C1 segment of cervical spinal cord (tissue), 14 donors: ENCODE measurements at regions not wholly inside any gene's neighbourhood (a gene's known extent, or its start where the extent isn't known, plus 50 kb on each side); places are given as distances from the start of the nearest gene placed in this dataset.
A peak's percentile ranks its signal among the peaks of the same experiment; 100 is the strongest.
"Not testable (repeated sequence)": the region's sequence is repeated elsewhere in the genome, so short reads cannot be mapped to it uniquely, and the experiment has no call there.

Source experiments
- DNase-seq, 14 donors: peaks; one replicate each; lab custom pipeline; 2025; lab: John Stamatoyannopoulos, UW

DNA sequence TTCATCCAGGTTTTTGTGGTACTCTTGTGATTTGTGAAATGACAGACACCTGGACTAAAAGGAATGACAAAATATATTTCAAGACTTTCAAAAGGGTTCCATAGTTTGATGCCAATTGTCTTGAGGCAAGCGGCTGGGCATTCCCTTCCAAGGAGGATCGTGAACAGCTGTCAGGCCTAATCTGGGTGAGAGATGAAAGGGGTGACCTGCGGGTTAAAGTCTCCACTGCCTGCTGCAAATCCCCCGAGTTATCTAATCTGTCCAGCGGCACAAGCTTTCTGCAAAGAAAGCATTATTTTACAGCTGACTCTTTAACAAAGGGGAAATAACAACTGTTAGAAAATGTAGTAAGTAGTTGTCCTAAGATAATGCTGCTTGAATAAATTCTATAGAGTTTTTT, 128.7 kb upstream of the MB21D2 start:
- DNase-seq = no peak

DNA sequence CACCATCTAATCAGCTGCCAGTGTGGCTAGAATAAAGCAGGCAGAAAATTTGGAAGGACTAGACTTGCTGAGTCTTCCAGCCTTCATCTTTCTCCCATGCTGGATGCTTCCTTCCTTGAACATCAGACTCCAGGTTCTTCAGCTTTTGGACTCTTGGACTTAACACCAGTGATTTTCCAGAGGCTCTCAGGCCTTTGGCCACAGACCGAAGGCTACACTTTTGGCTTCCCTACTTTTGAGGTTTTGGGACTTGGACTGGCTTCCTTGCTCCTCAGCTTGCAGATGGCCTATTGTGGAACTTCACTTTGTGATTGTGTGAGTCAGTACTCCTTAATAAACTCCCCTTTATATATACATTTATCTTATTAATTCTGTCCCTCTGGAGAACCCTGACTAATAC, 129.8 kb upstream of the MB21D2 start:
- DNase-seq = not testable (repeated sequence)

DNA sequence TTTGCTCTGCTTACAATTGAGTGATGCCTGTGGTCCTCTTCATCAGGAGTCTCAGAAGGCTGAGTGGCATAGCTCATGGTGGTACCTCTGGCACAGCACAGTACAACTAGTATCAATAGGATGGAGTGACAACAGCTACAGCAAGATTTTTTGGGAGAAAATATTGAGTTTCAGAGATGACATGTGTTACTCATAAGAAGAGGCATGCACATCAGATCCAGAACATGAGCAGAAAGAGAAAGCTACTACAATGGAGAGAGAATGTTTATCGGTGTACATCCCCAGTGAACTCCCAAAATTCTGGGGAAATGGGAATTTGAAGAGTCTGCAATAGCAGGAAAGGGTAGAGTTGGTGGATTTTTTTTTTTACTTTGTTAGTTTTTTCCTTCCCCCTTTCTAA, 130.5 kb upstream of the MB21D2 start:
- no peak for DNase-seq

DNA sequence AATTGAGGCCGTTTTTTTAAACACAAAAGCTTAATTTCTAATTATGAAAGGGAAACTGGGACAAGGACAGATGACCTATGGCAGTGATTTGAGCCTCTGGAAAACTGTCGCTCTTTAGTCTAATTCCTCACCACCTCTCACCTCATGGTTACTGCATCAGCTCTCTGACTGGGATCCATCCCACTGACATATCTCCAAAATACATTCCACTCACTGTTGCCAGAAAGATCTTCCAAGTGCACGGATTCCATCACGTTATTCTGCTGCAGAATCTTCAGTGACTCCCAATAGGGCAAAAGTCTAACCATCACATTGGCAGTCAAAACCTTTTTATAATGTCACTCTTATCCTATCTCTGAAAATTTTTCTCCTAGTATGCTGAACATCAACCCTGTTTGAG, 132.3 kb upstream of the MB21D2 start:
- DNase-seq = no peak

DNA sequence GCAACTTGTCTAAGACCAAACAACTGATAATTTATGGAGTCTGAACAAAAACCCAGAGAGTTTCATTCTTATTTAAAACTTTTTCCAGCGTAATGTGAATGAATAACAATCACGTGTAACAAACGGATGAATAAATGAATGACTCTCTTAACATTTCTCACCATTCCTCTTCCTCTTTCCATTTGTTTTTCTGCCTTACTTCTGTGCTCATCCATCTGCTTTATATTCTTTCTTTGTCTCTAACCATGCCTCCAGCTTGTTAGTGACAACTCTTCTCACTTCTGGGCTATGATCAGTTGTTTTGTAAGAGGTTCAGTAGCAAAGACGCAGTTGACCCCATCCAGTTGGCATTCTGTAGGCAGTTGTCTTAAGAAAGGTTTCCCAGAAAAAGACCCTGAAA, 133.7 kb upstream of the MB21D2 start:
- DNase-seq = no peak

DNA sequence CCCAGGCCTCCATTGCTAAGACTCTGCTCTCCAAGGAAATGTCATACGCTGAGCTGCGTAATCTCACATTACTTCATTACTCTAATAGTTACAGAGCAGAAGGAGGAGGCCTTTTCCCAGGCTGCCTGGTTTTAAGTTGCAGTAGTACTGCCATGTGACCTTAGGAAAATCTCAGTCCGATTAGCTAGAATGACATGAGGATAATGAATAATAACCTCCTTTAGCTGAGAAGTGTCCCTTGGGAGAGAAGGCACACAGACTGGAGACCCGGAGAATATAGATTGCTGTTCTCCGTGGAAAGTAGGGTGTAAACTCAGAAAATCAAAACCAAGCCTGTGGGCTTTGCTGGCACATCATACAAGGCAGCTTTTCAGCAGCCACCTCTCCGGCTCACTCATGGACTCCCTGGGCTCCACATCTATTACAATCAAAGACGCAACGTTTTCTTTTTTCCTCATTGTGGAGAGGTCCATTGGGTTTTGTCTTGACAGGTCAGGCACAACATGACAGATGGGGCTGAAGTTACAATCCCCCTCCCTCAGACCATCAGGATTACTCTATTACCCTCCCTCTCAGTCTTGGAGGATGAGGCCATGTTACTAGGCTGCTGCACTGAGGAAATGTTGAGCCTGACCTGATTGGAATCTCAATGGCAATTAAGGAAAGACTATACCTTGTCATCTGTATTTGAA, 134.8 kb upstream of the MB21D2 start:
- DNase-seq = no peak

DNA sequence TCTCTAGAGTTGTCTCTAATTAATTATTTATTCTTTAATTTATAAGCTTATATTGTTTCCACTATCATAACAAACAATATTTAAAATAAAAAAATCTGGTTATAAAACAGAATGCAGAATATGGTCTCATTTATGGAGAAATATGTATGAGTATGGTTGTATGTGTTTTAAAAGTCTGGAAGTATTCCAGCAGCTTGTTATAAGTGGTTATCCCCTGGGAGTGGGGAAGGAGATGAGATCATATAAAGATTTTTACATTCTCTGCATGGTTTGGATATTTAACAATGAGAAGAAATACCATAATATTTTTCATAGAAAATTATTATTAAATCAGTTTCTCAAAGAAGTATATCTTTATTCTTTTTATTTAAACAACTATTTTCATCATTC, 135.4 kb upstream of the MB21D2 start:
- DNase-seq = no peak

DNA sequence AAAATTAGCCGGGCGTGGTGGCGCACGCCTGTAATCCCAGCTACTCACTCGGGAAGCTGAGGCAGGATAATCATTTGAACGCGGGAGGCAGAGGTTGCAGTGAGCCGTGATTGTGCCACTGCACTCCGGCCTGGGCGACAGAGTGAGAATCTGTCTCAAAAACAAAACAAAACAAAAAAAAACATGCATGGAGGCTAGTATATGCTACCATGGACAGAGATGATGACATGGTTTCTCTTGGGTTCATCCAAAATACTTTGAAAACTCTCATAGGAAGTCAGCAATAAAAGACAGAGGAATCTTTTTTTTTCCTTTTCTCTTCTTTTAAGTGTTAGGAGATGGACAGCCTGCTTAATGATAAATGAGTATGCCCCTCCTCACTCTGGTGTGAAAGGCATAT, 137.7 kb upstream of the MB21D2 start:
- DNase-seq = no peak

DNA sequence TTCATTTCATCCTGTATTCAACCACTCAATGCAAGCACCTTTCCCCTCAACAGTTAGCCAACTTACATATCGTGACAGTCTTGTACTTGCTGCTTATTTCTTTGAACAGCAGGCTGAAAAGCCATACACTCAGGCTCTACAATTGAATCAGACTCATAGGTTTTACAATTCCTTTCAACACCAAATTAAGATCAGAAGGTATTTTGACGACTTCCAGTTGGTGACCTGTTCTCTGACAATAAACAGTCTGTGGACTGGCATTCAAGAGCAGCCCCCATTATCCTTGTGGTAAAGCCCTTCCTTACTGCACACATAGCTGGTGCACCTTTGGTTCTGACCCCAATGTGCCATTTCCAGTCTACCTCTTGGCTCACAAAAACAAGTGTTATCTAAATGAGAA, 140.0 kb upstream of the MB21D2 start:
- no peak for DNase-seq

DNA sequence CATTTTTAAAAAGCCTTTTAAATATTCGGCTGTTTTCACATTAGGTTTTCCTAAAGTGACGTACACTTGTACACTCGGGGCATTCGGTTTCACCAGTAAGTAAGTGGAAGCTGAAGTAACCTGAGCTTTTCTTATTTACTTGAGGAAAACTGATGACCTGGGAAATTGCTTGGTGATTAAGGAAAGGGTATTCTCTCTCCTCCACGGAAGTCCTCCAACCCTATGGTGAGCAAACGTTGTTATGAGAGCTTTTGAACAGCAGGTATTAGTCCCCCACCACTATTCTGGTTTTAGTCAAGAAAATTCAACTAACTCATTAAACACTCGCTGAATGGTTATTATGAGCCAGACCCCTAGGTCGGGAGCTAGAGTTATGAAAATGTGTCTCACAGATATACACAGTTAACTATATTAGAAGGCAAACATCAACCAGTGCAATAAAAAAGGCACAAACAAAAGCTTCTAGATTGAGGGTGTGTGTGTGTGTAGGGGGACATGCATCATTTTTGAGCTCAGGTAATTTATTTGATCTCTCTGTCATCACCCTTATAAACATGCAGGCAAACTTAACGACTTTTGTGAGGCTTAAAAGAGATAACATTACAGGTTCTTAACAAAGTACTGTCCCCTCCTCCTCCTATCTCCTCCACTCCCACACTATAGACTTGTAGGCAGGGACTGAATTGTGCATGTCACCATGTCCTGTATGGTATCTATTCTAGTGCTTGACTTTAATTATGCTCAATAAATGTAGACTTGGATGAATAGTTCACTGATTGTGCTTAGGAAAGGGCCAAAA, 143.3 kb upstream of the MB21D2 start:
- no peak for DNase-seq

DNA sequence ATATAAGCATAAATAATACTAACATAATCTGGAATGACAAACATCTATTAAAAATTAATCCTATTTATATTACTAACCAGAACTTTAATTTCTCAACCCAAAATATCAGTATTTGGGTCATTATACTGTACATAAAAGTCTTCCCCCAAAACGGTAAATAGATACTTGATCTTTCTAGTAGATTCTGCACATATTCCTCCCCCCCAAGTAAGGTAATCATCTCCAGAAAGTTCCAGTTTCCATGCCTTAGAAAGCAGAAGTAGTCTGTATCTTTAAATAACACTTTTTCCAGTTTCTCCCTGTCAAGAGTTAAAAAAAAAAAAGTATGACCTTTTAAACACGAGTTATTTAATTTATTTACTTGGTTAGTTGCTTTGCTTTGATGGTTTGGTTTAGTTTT, 150.7 kb upstream of the MB21D2 start:
- DNase-seq = no peak

DNA sequence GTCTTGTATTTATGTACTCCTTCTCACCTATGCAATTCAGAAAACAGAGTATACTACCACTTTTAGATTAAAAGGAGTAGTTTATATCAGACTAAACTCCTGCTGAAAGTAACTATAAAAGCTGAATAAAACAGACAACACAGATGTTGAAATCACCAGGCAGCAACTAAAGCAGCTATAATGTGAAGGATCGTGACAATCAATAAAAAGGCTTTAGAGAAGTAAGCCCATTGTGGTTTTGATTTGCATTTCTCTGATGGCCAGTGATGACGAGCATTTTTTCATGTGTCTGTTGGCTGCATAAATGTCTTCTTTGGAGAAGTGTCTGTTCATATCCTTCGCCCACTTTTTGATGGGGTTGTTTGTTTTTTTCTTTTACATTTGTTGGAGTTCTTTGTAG, 152.1 kb upstream of the MB21D2 start:
- not testable (repeated sequence) for DNase-seq

DNA sequence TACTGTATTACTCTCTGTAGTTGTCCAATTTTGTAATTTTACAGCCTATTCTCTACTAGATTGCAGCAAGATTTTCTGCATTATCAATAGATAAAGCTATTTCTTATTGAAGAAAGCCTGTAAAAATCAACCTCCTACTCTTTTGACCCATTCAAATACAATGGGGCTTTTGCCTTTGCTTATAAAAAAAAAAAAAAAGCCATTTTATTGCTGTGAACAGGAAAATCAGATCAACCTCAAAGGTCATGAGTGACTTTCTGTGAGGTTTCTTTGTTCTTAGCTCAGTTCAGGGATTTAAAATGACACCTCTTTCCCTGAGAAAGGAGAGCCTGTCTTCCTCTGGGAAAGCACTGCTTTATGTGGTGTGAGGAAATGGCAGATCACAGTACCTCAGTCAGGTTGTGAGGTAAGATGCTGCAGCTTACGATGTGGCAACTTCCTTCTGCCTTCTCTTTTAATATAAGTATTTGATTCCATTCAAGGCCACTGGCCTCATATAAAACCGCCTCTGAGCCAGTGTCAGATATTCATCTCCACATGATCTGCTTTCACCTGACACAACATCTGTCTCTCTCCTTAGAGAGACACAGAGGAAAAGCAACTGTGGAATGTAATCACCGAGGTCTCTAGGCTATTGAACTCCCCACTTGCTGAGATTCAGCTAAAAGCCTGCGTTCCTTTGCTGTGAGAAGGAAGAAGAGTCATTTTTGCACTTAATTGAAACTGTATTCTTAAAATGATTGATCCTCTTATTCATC, 161.5 kb upstream of the MB21D2 start:
- DNase-seq = no peak

DNA sequence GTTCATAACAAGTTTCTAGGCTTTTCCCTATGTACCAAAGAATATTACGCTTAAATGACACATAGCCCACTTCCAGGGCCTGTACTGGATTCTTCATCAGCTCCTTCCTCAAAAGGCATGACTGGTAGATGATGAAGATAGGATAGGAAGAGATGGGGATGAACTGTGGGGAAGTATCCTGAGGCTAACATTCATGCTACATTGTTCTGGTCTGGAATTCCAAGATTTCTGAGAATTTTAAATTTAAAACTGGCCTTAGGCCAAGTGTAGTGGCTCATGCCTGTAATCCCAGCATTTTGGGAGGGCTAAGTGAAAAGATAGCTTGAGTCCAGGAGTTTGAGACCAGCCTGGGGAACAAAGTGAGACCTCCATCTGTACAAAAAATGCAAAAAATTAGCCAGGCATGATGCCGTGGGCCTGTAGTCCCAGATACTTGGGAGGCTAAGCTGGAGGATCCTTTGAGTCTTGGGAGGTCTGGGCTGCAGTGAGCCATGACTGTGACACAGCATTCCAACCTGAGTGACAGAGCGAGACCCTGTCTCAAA, 160.1 kb upstream of the PLAAT1 start:
- no peak for DNase-seq

DNA sequence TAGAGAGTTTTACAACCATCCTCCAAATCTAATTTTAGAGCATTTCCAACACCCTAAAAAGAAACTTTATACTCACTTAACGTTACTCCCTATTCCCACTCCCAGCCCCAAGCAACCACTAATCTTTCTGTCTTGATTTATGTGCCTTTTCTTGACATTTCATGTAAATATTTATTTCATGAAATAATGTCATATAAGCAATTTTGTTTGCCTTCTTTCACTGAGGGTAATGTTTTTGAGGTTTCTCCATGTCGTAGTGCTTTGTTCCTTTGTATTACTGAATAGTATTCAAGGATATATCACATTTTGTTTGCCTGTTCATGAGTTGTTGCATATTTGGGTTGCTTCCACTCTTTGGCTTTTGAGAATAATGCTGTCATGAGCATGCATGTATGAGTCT, 155.4 kb upstream of the PLAAT1 start:
- no peak for DNase-seq

DNA sequence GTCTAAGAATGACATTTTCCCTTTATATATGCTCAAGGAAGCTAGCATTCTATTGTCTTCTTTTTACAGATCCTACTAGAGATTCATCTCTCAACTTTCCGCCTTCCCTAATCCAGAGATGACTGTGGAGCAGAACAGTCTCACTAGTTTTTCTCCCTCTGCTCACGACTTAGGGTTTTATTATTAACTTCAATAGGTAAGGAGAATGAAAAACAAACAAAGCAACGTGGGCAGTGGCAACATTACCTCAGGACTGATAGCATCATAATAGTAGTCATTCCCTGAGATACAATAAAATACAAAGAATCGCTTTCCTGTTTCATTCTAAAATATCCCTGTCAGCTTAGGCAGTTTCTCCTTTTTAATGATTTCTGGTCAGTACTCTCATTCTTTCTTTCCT, 154.3 kb upstream of the PLAAT1 start:
- no peak for DNase-seq

DNA sequence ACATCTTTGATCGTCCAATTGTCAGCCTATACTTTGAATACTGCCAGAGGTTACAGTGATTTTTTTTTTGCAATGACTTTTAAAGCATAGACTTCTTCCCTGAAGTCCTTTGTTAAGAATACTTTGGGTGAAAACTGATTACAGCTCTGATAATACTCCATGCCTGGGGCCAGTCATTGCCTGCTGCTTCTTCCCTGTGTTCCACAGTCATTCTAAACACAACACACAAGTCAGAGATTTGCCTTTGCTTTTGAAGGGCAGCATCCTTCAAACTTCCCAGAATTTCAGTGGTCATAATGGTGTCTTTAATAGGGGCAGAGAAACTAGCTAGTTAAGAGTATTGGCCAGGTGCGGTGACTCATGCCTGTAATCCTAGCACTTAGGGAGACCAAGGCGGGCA, 153.7 kb upstream of the PLAAT1 start:
- DNase-seq = no peak

DNA sequence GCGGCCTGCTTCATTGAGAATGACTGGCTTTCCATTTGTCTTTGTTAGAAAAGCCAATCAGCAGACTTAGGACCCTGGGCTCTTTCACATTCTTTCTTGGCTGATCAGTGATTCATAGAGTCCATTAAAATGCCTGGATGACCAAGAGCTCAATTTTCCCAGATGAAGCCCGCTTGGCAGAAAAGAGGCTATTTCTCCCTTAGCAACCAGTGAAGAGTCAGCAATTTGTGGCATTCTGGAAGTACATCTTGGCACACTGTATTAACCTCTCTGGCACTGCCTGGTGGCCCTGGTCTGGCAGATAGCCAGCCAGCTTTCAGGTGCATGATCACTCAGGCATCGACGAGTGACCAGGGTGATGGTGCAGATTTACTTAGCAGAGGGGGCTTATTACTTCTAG, 145.7 kb upstream of the PLAAT1 start:
- peak in 1 of 14 donors; percentile 3 for DNase-seq

DNA sequence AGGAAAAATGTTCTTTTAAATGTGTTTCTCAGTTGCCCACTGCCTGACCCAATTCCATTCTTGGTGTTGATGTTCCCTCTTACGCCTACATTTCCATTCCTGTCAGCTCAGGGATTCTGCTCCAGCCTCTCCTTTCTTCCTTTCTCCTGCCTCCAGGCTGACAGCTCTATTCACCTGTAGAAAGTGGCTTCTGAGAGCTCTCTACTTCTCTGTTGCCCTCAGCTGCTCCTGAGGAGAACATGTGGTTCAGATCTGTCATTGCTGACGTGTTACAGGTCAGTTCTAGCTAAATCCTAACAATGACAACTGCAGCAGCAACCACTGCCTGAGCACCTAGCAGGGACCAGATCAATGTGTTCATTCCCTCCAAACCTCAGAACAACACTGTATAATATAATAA, 144.9 kb upstream of the PLAAT1 start:
- no peak for DNase-seq

DNA sequence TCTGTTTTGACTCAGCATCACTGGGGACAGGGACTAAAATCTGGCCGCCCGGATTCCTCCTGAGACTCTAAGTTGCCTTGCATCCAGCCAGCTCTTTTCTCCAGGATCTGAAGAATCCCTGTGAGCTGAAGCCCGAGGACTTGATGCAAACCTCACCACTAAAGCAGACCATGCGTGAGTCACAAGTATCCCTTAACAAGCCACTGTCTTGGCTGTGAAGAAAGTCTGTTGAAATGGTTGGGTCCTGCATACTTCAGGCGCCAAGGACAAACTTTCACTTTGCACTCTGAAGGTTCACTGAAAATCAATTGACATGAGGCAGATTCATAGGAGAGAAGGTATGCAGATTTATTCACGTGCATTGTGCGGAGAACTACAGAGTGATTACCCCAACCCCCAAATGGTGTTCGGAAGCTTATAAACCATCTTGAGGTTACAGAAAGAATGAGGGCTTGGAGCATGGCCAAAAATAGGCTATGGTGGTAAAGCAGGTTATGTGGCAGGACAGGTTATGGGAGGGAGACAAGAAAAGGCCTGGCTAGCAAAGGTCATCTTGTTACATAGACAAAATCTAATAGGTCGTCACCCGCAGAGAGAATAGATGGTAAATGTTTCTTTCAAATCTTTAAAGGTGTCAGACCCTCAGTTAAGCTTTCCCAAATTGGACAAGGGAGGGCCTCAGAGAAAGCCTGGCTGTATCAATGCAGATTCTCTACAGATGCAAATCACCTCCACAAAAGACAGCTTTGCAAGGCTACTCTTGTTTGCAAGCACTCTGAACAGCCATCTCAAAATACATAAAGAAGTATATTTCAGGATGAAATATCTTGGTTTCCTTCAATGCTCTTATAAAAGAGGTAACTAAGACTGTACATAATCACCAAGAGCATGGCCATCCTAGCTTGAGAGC, 126.3 kb upstream of the PLAAT1 start:
- DNase-seq = no peak

DNA sequence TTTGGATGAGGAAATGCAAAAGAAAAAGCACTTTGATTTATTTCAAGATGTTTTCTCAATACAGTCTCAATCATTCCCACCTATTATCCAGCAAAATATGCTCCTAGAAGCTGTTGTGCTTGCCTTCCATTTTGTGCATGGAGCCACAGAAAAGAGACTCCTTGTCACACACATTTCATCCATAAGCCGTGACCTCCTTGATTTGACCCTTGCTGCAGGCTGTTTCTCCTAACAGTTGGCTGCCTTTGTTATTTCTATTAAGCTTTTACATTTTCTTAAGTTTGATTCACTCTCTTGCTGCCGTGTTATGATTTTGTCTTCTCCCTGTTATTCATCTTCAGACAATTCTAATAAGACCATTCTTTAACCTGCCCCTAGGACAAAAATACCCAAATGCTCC, 124.2 kb upstream of the PLAAT1 start:
- no peak for DNase-seq
